OCI-LY3 (cell line): ENCODE measurements at regions not wholly inside any gene's neighbourhood (a gene's known extent, or its start where the extent isn't known, plus 50 kb on each side); places are given as distances from the start of the nearest gene placed in this dataset.

ENCODE experiments used
- EZH2phosphoT487 ChIP-seq: fragments of 200-600 bp; shearing (Covaris generic); IDR thresholded peaks from 2 replicates; pipeline ENCODE4 v1.6.1; 2018; ENCODE audit warnings: antibody characterized with exemption, mixed run types, low read depth
- TF ChIP-seq, protein P1 (sequence below): fragments of 200-600, 300-600 bp; sonication (generic); IDR thresholded peaks from 2 replicates; pipeline ENCODE4 v1.5.1; 2014; ENCODE audit warnings: antibody characterized with exemption, low read length, low read depth

DNA sequence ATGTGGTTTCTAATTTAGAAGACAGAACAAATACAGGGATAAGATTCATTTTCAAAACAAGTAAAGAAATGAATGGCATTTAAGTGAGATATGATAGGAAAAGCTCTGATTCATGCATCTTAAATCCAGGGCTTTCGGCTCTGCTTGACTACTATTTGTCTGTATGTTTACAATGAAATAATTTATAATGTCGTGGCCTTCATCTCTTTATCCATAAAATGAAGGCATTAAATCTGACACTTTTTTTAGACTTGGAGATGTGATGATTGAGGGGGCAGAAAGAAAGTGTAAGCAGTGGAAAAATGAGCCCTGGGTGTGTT, 115.7 kb upstream of the KIT start:
- TF ChIP-seq, protein P1, sequence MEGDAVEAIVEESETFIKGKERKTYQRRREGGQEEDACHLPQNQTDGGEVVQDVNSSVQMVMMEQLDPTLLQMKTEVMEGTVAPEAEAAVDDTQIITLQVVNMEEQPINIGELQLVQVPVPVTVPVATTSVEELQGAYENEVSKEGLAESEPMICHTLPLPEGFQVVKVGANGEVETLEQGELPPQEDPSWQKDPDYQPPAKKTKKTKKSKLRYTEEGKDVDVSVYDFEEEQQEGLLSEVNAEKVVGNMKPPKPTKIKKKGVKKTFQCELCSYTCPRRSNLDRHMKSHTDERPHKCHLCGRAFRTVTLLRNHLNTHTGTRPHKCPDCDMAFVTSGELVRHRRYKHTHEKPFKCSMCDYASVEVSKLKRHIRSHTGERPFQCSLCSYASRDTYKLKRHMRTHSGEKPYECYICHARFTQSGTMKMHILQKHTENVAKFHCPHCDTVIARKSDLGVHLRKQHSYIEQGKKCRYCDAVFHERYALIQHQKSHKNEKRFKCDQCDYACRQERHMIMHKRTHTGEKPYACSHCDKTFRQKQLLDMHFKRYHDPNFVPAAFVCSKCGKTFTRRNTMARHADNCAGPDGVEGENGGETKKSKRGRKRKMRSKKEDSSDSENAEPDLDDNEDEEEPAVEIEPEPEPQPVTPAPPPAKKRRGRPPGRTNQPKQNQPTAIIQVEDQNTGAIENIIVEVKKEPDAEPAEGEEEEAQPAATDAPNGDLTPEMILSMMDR: no peak
- TF ChIP-seq EZH2phosphoT487: no peak
